ENCODE measurements at regions not wholly inside any gene's neighbourhood (a gene's known extent, or its start where the extent isn't known, plus 50 kb on each side); places are given as distances from the start of the nearest gene placed in this dataset.

GRCh38 chr12:58977476-58977875 is 57.2 kb upstream of the LRIG3 start:
- TF ChIP-seq CTCF (IDR thresholded peaks at IDR 0.05) (no peak), ZFX (IDR thresholded peaks at IDR 0.05; ENCODE audit: borderline replicate concordance) (no peak)
- no peak overlapping the region for H3K27ac ChIP-seq

GRCh38 chr12:58976146-58976545 is 55.8 kb upstream of the LRIG3 start:
- TF ChIP-seq ZFX (IDR thresholded peaks at IDR 0.05; ENCODE audit: borderline replicate concordance) (no peak), CTCF (IDR thresholded peaks at IDR 0.05) (no peak)
- no peak overlapping the region for H3K27ac ChIP-seq

Measured in 22Rv1 (cell line).